ENCODE measurements at regions not wholly inside any gene's neighbourhood (a gene's known extent, or its start where the extent isn't known, plus 50 kb on each side); places are given as distances from the start of the nearest gene placed in this dataset.

DNA sequence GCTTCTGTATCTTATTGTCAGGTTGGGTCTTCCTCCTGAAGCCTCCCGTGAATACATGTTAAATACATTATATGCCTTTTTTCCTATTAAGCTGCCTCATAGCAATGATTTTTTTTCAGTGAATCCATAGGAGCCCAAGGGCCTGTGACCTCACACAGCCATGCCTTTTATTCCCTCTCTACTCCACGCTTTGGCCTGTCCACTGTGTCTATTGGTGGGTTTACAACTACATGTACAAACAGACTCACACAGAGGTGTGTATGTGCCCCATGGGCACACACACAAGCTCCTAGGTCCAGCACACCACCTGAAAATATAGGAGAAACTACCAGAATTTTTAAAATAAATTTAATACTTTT lies 560.4 kb downstream of the IPMK start:
- 95% methylated on average over 2 of the region's 2 CpGs for WGBS (ENCODE audit: low lambda C conversion rate, missing lambda C conversion rate)
- no peak overlapping the region for H3K4me3 ChIP-seq
- TF ChIP-seq EZH2phosphoT487 (IDR thresholded peaks at IDR 0.05; ENCODE audit: low read depth, severe bottlenecking, unreplicated experiment), result no peak

DNA sequence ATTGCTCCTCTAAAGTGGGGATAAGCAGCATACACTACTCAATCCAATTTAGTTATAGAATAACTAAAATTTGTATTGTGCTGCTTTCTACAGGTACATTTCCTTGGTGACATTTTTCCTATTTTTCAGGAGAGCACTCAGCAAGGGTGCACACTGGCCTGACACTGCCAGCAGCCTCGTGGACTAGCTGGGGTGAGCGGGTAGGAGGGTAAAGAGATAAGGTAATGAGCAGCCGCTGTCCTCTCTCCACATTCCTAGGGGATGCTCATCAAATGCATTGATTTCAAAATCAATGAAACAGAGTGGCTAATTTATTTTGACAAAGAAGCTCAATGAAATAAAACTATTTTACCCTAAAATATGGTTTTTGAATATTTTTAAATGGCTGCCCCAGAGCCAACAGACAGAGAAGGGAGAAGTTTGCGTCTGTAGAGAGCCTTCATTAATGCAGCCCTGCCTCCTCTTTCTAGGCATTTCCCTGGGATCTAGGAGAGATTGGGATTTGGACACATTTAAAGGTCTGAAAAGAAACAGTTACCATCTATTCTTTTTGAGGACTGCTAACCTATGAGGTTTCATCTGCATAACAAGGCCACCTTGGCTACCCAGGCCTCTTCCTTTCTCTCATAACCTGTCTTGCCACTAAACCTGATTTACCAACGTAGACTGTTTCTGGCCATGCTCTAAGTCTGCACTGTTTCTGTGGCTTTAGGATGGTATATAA lies 561.0 kb downstream of the IPMK start:
- TF ChIP-seq, protein P1, sequence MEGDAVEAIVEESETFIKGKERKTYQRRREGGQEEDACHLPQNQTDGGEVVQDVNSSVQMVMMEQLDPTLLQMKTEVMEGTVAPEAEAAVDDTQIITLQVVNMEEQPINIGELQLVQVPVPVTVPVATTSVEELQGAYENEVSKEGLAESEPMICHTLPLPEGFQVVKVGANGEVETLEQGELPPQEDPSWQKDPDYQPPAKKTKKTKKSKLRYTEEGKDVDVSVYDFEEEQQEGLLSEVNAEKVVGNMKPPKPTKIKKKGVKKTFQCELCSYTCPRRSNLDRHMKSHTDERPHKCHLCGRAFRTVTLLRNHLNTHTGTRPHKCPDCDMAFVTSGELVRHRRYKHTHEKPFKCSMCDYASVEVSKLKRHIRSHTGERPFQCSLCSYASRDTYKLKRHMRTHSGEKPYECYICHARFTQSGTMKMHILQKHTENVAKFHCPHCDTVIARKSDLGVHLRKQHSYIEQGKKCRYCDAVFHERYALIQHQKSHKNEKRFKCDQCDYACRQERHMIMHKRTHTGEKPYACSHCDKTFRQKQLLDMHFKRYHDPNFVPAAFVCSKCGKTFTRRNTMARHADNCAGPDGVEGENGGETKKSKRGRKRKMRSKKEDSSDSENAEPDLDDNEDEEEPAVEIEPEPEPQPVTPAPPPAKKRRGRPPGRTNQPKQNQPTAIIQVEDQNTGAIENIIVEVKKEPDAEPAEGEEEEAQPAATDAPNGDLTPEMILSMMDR (IDR thresholded peaks at IDR 0.05; ENCODE audit: poor library complexity), result no peak
- TF ChIP-seq EZH2 (IDR thresholded peaks at IDR 0.05; ENCODE audit: borderline replicate concordance), result no peak
- no peak for TF ChIP-seq EZH2phosphoT487 (IDR thresholded peaks at IDR 0.05; ENCODE audit: low read depth, severe bottlenecking, unreplicated experiment)
- no peak overlapping the region for H2AFZ ChIP-seq
- H3K4me1 ChIP-seq (ENCODE audit: insufficient read depth), result peaks cover 20% of the 10 kb centered on the region
- H3K27me3 ChIP-seq, result no peaks in the 10 kb centered on the region
- no peak overlapping the region for H3K27ac ChIP-seq
- no peaks in the 10 kb centered on the region for H4K20me1 ChIP-seq (ENCODE audit: insufficient read depth, poor library complexity, severe bottlenecking)
- H3K79me2 ChIP-seq, result no peaks in the 10 kb centered on the region
- no peak overlapping the region for H3K4me2 ChIP-seq
- H3K36me3 ChIP-seq (replicated peaks; ENCODE audit: insufficient read depth, low read depth), result no peaks in the 10 kb centered on the region
- H3K9me2 ChIP-seq (replicated peaks; ENCODE audit: insufficient read depth), result no peaks in the 10 kb centered on the region
- H3K4me3 ChIP-seq, result no peak overlapping the region
- DNase-seq (ENCODE audit: low spot score), result no peak
- no peaks in the 10 kb centered on the region for H3K9me3 ChIP-seq (ENCODE audit: low read depth)
- 67% methylated on average over 5 of the region's 5 CpGs for WGBS (ENCODE audit: low lambda C conversion rate, missing lambda C conversion rate)

More for the DNA sequence above, 560.4 kb downstream of the IPMK start:
- peaks cover 20% of the 10 kb centered on the region for H3K4me1 ChIP-seq (ENCODE audit: insufficient read depth)
- H2AFZ ChIP-seq, result no peak overlapping the region
- no peak for DNase-seq (ENCODE audit: low spot score)
- no peak overlapping the region for H3K4me2 ChIP-seq
- no peaks in the 10 kb centered on the region for H4K20me1 ChIP-seq (ENCODE audit: insufficient read depth, poor library complexity, severe bottlenecking)
- no peak overlapping the region for H3K27ac ChIP-seq
- H3K9me2 ChIP-seq (replicated peaks; ENCODE audit: insufficient read depth), result no peaks in the 10 kb centered on the region
- no peaks in the 10 kb centered on the region for H3K27me3 ChIP-seq
- H3K36me3 ChIP-seq (replicated peaks; ENCODE audit: insufficient read depth, low read depth), result no peaks in the 10 kb centered on the region
- no peaks in the 10 kb centered on the region for H3K9me3 ChIP-seq (ENCODE audit: low read depth)
- no peaks in the 10 kb centered on the region for H3K79me2 ChIP-seq

DNA sequence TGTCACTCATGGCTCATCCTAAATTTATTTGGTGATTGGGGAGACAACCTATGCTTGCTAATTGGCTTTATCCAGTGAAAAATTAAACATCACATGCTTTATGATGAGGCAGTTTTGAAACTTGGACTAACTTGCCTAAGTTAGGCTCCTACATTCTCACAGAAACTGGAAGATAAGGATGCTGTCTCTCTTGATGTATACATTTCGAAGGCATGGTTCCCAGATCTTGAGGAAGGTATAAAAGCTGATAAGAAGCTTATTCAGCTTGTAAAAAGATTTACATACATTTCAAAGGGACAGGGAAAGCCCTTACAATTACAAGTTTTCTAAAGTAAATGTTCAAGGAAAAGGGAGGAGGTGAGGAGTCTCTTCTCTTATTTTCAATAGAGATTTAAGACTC lies 561.7 kb downstream of the IPMK start:
- WGBS (ENCODE audit: low lambda C conversion rate, missing lambda C conversion rate), result 14% methylated on average over 1 of the region's 1 CpG
- Histone ChIP-seq H3K36me3 (replicated peaks; ENCODE audit: insufficient read depth, low read depth) (no peaks in the 10 kb centered on the region), H3K79me2 (no peaks in the 10 kb centered on the region), H3K9me2 (replicated peaks; ENCODE audit: insufficient read depth) (no peaks in the 10 kb centered on the region), H3K27ac (peak overlapping the region; percentile 41), H2AFZ (peak overlapping the region; percentile 2), H3K4me3 (no peak overlapping the region), H3K4me1 (ENCODE audit: insufficient read depth) (peaks cover 20% of the 10 kb centered on the region), H3K9me3 (ENCODE audit: low read depth) (no peaks in the 10 kb centered on the region), H3K4me2 (no peak overlapping the region), H3K27me3 (no peaks in the 10 kb centered on the region), H4K20me1 (ENCODE audit: insufficient read depth, poor library complexity, severe bottlenecking) (no peaks in the 10 kb centered on the region)
- TF ChIP-seq EZH2 (IDR thresholded peaks at IDR 0.05; ENCODE audit: borderline replicate concordance) (no peak), EZH2phosphoT487 (IDR thresholded peaks at IDR 0.05; ENCODE audit: low read depth, severe bottlenecking, unreplicated experiment) (no peak)
- TF ChIP-seq, protein P1 (IDR thresholded peaks at IDR 0.05; ENCODE audit: poor library complexity), result no peak
- DNase-seq (ENCODE audit: low spot score), result peak; percentile 5

DNA sequence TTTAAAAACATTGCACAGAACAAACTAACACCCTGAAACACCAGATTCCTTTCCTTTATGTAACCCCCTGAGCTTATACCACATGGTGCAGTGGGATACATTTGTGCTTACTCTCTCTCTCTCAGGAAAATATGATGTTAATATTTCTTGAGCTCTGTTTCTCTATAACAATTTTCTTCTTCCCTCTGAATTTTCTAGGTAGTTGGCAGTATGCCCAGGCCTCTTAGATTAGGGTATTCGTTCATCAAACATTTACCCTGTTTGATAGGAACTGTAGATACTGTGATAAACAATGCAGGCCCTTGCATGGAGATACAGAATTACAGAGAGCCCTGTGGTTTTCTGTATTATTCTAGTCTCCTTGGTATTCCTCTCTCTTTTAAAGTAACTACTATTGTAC lies 567.8 kb downstream of the IPMK start:
- H2AFZ ChIP-seq, result no peak overlapping the region
- no peaks in the 10 kb centered on the region for H3K9me3 ChIP-seq (ENCODE audit: low read depth)
- WGBS (ENCODE audit: low lambda C conversion rate, missing lambda C conversion rate), result 35% methylated on average over 1 of the region's 1 CpG

More for the DNA sequence above, 567.8 kb downstream of the IPMK start:
- Histone ChIP-seq H3K27ac (peak overlapping the region; percentile 8), H3K4me1 (ENCODE audit: insufficient read depth) (peaks cover 30% of the 10 kb centered on the region), H3K36me3 (replicated peaks; ENCODE audit: insufficient read depth, low read depth) (no peaks in the 10 kb centered on the region), H3K79me2 (no peaks in the 10 kb centered on the region), H3K4me3 (no peak overlapping the region), H4K20me1 (ENCODE audit: insufficient read depth, poor library complexity, severe bottlenecking) (no peaks in the 10 kb centered on the region), H3K4me2 (no peak overlapping the region), H3K9me2 (replicated peaks; ENCODE audit: insufficient read depth) (no peaks in the 10 kb centered on the region), H3K27me3 (no peaks in the 10 kb centered on the region)
- TF ChIP-seq EZH2 (IDR thresholded peaks at IDR 0.05; ENCODE audit: borderline replicate concordance) (no peak), EZH2phosphoT487 (IDR thresholded peaks at IDR 0.05; ENCODE audit: low read depth, severe bottlenecking, unreplicated experiment) (no peak)
- TF ChIP-seq, protein P1 (IDR thresholded peaks at IDR 0.05; ENCODE audit: poor library complexity), result no peak
- no peak for DNase-seq (ENCODE audit: low spot score)

All from hepatocyte (in vitro differentiated cells).